H54 (cell line): ENCODE measurements at regions not wholly inside any gene's neighbourhood (a gene's known extent, or its start where the extent isn't known, plus 50 kb on each side); places are given as distances from the start of the nearest gene placed in this dataset.

ENCODE experiments used
- DNase-seq: peaks from one replicate; pipeline ENCODE4 v3.0.0; 2011; ENCODE audit warnings: low spot score, mixed read lengths; ENCODE audit not compliant: insufficient read length
- FAIRE-seq: peaks from 3 replicates; lab custom pipeline; 2011; peaks lifted over from hg19 to GRCh38; lab: Jason Lieb, UNC
- POLR2A ChIP-seq: IDR thresholded peaks from 2 replicates; pipeline ENCODE4 v1.6.1; 2011; ENCODE audit warnings: low read depth, mild to moderate bottlenecking, low read length

DNA sequence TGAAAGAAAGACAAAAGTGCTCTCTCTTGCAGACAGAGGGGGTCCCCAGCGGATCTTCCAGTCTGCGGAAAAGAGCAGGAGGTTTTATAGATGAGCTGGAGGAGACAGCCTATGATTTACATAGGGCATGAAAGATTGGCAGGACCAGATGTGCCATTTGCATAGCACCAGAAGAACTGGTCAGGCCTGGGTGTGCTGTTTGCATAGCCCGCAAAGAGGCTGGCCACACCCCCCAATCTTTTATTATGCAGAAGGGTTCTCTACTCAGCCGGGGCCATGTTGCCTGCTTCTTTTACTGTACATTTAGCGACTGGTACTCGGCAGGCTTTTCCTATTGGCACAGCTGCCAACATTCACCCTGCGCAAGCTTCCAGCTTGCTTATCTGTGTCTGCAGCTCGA is 317.6 kb downstream of the GALR1 start:
- DNase-seq: no peak
- FAIRE-seq: no peak
- TF ChIP-seq POLR2A: no peak

DNA sequence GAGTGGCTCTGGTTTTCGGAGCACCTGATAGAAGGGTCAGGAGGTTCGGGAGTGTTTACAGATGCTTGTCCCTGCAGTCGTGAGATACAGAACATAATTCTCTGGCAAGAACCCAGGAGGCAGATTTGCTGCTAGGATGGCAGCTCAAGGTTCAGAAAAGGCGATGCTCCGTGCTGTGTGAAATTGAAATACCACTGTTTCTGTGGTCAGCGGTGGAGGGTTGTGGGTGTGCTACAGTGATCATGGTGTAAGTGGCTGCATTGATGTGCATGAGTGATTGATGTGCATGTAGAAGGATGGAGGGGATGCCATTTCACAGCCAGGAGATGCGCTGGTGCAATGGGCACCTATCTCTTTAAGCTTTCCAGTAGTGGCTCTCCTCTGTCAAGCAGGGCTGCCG is 322.1 kb downstream of the GALR1 start:
- DNase-seq (no peak), FAIRE-seq (no peak)
- TF ChIP-seq POLR2A: no peak

DNA sequence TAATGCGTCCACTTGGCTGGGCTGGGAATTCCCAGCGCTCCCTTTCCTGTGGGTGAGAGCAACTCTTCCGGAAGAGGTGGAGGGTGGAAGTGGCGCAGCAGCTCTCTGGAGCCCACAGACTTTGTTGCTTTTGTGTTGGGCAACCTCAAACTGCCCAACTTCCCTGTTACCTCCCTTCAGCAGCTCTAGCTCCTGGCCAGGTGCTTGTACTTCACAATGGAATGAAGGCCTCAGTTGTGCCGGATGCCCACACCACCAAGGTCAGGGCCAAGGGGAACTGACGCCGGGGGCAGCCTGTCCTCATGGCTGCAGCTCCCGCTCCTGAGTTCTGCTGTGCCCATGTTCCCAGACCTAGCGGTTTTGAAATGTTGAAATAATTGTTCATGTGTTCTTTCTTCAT is 322.9 kb downstream of the GALR1 start:
- no peak for DNase-seq
- no peak for FAIRE-seq
- no peak for TF ChIP-seq POLR2A

DNA sequence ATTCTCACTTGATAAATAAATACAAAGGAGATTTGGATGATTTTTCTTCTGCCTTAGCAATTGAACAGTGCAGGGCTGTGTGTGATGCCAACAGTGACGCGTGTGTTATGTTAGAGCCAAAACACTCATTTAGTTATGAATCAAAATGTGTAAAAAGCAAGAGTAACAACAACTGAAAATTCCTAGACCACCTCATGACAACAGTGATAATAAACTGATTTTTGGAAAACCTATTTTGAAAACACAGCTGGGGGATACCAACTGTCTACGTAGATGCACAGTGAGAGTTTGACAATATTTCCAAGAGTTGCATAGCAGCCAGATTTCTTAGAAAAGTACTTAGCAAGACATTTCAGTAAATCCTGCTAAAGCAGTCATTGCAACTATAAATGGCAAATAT is 323.9 kb downstream of the GALR1 start:
- TF ChIP-seq POLR2A: no peak
- DNase-seq (no peak), FAIRE-seq (no peak)

DNA sequence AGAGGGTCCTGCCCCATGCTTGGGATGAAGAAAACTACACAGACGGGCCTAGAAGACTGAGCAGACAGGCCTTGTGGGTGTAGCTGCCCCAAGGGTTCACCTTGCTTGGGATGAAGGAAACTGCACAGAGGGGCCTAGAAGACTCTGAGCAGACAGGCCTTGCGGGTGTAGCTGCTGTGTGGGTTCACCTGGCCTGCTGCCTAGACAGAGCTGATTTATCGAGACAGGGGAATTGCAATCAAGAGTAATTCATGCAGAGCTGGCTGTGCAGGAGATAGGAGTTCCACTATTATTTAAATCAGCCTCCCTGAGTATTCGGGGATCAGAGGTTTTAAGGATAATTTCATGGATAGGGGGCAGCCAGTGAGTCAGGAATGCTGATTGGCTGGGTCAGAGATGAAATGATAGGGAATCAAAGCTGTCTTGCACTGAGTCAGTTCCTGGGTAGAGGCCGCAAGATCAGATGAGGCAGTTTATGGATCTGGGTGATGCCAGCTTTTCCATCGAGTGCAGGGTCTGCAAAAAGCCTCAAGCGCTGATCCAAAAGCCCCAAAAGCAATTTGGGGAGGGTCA is 341.4 kb downstream of the GALR1 start:
- no peak for TF ChIP-seq POLR2A
- DNase-seq (no peak), FAIRE-seq (no peak)

DNA sequence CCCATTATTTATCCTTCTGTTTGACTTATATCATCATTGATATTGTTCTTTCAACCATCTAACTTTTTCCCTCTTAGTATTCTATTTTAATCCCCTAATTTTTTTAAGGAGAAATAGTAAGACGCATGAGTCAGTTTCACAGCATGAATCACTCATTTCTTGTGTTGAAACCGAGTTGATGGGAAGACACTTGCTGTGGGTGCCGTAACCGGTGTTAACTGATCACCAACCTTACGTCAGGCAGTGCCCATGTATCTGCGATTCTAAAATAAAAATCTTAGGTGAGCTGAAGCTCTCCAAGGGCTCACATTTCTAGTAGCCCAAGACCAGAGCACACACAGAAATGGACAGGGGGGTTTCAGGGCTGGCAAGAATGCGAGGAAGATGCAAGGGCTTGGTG is 348.1 kb downstream of the GALR1 start:
- FAIRE-seq: no peak
- TF ChIP-seq POLR2A: no peak
- DNase-seq: no peak

DNA sequence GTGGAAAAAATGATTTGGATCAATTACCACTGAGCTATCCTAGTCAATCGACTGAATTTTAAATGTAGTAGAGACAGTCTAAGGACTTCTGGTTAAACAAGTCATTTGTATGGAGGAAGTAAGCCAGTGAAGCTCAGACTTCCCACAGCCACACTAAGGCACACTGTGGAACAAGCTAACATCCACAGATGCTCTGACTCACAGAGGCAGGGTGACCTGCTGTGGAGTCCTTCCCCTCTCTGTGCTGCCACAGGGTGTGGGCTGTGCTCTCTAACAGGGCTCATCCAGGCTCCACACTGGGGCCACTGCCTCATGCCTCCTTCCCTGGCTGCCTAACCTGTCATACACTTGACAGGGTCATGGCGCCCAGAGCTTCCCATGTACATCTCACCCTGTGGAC is 351.0 kb downstream of the GALR1 start:
- FAIRE-seq: no peak
- TF ChIP-seq POLR2A: no peak

DNA sequence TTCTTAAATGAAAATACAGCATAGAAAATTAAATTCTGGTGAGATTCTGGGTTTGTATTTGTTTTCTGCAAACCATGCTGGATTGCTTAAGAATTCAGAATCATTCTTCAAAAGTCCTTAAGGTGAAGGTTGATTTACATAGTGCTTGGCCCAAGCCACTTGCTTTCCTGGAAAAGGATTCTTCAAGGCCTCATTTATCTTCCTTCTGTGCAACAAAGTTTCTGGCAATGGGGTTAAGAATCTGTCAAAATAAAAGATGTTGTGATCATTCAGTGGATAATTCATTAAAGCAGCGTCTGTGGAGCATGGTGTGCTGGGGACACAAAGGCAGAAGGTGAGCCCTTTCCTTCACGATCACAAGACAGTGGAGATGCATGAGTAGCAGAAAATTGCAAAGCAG is 351.9 kb downstream of the GALR1 start:
- no peak for TF ChIP-seq POLR2A
- FAIRE-seq (no peak), DNase-seq (no peak)

More for the DNA sequence above, 351.0 kb downstream of the GALR1 start:
- no peak for DNase-seq

DNA sequence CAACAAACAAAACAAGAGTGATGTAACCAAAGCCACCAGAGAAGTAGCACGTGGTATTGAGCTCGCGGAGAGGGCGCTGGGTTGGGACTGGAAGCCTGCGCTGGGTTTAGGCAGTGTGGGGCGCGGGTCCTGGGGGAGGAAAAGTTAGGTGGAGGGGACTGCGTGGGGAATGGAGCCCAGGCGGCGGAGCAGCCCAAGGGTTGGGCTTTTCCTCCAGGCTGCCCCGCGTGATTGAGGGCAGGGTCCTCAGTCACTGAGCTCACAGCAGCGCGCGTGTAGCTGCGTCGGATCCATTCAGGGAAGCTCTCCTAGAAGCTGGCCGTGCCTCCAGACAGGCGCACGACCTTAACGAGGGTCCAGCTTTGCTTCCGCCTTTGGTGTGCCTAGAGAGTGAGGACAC is 357.4 kb downstream of the GALR1 start:
- no peak for TF ChIP-seq POLR2A
- FAIRE-seq: no peak
- no peak for DNase-seq

DNA sequence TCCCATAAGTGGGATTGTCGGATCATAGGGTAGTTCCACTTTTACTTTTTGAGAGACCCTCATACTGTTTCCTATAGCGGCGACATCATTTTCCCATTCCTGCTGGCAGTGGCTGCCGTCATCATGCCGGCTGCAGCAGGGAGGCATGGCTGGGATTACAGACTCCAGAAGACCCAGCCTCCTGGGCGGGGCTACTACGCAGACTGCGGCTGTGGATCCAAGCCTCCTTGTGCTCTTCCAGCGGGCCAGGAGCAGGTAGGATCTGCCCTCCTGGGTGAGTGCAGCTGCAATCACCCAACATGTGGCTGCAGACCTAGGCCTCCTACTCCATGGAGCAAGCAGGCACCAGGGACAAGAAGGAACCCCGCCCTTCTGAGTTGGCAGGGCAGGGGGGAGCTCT is 359.2 kb downstream of the GALR1 start:
- no peak for FAIRE-seq
- DNase-seq: no peak
- no peak for TF ChIP-seq POLR2A

DNA sequence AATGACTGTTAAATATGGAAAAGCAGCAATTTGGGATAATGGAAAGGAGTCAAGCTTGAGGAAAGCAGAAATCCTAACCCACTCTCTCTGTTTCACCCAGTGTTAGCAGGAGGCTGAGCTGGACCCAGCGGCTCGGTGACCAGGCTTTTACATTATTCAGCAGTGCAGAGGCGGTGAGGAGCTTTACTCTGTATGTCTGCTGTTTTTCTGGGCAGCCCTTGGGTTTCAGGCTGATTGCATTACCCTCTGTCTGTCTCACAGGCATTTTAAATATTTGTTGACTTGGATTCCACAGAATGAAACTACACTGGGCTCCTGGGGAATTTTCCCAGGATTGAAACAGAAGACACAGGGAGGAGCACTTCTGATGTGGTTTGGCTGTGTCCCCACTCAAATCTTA is 368.0 kb downstream of the GALR1 start:
- DNase-seq: no peak
- no peak for FAIRE-seq
- TF ChIP-seq POLR2A: no peak

DNA sequence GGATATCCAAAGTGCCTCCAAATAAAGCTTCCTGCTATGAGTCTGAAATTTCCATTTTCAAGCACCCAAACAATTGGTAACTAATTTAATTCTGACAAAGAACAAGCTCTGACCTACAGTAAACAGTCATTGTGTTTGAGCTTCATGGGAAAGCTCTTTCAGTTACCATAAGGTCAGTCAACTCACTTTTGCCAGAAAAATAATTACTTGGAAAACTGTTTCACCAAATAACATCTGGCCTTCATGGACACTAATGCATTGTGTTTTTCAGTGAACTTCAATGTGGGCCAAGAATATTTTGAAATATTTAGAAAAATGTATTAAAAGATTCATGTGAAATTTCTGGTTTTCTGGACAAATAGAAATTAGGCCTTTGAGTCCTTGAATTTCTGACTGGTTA is 369.9 kb downstream of the GALR1 start:
- no peak for FAIRE-seq
- TF ChIP-seq POLR2A: no peak
- no peak for DNase-seq

DNA sequence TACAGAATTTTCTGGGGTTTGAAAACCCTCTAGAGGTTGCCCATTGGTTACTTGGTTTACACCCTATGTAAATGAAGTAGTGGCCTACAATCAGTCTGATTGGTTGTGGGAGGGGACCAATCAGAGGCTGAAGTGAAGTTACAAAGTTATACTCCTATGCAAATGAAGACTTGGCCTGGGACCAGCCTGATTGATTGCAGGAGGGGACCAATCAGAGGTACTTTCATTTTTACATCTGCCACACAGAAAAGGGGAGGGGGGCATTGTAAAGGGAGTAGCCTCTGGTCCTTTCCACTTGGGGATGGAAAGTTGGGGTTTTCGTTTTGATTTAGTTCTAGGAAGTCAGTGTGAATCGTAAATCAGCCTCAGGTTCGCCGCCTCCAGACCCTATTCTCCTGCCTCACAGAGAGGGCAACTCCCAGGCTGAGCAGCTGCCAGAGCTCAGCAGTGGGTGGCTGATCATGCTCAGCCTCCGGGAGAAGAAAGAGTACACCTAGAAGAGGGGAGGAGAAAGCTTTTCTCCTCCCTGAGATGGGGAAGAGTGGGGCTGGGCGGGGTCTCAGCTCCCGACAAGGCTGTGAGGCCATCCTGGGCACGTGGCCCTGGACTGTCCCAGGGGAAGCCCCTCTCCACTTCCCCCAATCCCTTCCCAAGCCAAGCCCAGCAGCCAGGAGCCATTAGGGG is 372.5 kb downstream of the GALR1 start:
- FAIRE-seq: no peak
- DNase-seq: no peak
- no peak for TF ChIP-seq POLR2A

DNA sequence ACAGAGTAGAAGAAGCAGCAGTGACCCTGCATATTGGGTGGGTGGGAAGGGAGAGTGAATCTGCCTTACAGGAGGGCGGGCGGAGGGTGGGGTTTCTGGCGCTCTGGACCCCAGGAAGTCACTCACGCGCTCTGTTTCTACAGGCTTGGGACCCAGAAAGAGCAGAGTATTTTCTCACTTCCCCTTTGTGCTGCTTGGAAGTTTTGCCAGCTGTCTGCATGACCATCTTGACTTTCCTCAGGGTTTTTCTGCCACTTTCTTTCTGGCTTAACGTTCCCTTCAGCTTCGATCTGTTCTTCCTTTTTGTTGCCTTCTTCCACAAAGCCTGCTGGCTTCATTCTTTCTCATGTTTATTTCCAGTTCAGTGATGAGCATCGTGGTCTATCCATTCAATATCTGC is 383.1 kb downstream of the GALR1 start:
- no peak for TF ChIP-seq POLR2A
- FAIRE-seq (no peak), DNase-seq (no peak)

DNA sequence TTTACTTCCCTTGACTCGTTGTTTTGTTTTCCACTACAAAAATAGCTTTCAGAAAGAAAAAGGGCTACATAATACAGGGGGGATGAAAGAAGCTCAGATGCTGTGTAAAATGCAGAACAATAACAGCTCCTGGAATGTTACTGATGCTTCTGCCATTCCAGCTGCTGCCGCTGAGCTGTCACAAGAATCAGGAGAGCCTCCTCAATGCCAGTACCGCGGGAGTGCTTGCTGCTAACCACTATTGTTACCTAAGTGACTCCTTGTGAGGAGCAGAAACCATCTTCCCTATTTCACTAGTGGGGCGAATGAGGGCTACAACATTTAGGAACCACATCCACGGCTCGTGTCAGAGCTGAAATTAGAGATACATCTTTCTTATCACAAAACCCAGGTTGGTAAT is 384.8 kb downstream of the GALR1 start:
- FAIRE-seq (no peak), DNase-seq (no peak)
- no peak for TF ChIP-seq POLR2A

DNA sequence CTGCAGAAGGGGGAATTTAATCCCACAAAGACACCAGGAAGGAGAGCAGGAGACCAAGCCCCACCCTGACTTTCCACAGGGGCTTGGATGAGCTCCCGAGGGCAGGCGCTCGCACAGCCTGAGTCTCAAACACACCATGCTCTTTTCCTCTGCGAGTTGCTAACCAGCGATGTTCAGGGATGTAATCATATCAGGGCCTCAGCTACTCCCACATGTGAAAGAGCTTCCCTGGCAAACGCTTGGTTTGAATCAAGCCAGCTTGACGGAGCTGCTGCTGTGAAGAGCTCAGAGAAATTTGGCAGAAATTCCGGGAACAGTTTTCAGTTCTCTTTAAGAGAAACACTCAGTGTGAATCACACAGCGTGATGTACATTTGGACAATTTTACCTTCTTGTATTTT is 385.8 kb downstream of the GALR1 start:
- DNase-seq (no peak), FAIRE-seq (no peak)
- TF ChIP-seq POLR2A: no peak
